ENCODE measurements at regions not wholly inside any gene's neighbourhood (a gene's known extent, or its start where the extent isn't known, plus 50 kb on each side); places are given as distances from the start of the nearest gene placed in this dataset.
"Not testable (repeated sequence)": the region's sequence is repeated elsewhere in the genome, so short reads cannot be mapped to it uniquely, and the experiment has no call there.

GRCh38 chr1:100628631-100629081, 90.7 kb downstream of the GPR88 start:
- no peak for DNase-seq (ENCODE audit: low read depth)

- DNase-seq (ENCODE audit: low read depth), result no peak
Measured at GRCh38 chr1:100629391-100629790, 90.2 kb upstream of the VCAM1 start.

GRCh38 chr1:100631015-100631551, 88.5 kb upstream of the VCAM1 start:
- peak; percentile 81 for DNase-seq (ENCODE audit: low read depth)

GRCh38 chr1:100642826-100643225, 76.7 kb upstream of the VCAM1 start:
- no peak for DNase-seq (ENCODE audit: low read depth)

- DNase-seq (ENCODE audit: low read depth), result no peak
Measured at GRCh38 chr1:100643471-100644196, 75.9 kb upstream of the VCAM1 start.

GRCh38 chr1:100646001-100646400, 73.5 kb upstream of the VCAM1 start:
- no peak for DNase-seq (ENCODE audit: low read depth)

GRCh38 chr1:100649146-100649545, 70.4 kb upstream of the VCAM1 start:
- DNase-seq (ENCODE audit: low read depth), result no peak

- DNase-seq (ENCODE audit: low read depth), result no peak
Measured at GRCh38 chr1:100657876-100658715, 61.4 kb upstream of the VCAM1 start.

- DNase-seq (ENCODE audit: low read depth), result no peak
Measured at GRCh38 chr1:100658716-100659026, 60.9 kb upstream of the VCAM1 start.

GRCh38 chr1:100661176-100661575, 58.4 kb upstream of the VCAM1 start:
- no peak for DNase-seq (ENCODE audit: low read depth)

- not testable (repeated sequence) for DNase-seq (ENCODE audit: low read depth)
Measured at GRCh38 chr1:100668494-100668893, 51.0 kb upstream of the VCAM1 start.

Data from GM04503 (cell line).